ENCODE measurements at regions not wholly inside any gene's neighbourhood (a gene's known extent, or its start where the extent isn't known, plus 50 kb on each side); places are given as distances from the start of the nearest gene placed in this dataset.

GRCh38 chr9:109576762-109577161 lies 78.7 kb upstream of the PTPN3 start:
- ChIA-PET POLR2A (no interaction called here), CTCF (interaction anchor here (1.7 to 1.8 kb wide), 2 partner anchors 11 to 243 kb away, joined by 4 read pairs; no protein-coding TSS in a partner anchor)
- no peak for TF ChIP-seq CTCF (IDR thresholded peaks at IDR 0.05; ENCODE audit: control extremely low read depth, extremely low read depth, low read depth, missing control alignments)
- no peak for DNase-seq (ENCODE audit: extremely low spot score)

GRCh38 chr9:109579191-109579948 lies 81.3 kb upstream of the PTPN3 start:
- CTCF ChIA-PET, result interaction anchor here (1.1 to 1.4 kb wide), 2 partner anchors 13 to 238 kb away, joined by 3 to 4 read pairs; no protein-coding TSS in a partner anchor
- TF ChIP-seq CTCF (IDR thresholded peaks at IDR 0.05; ENCODE audit: control extremely low read depth, extremely low read depth, low read depth, missing control alignments), result no peak
- POLR2A ChIA-PET, result no interaction called here

GRCh38 chr9:109582386-109582785 lies 84.3 kb upstream of the PTPN3 start:
- TF ChIP-seq CTCF (IDR thresholded peaks at IDR 0.05; ENCODE audit: control extremely low read depth, extremely low read depth, low read depth, missing control alignments), result no peak
- ChIA-PET POLR2A (no interaction called here), CTCF (interaction anchor here (1.0 kb wide), 1 partner anchor 8 kb away, joined by 3 read pairs; no protein-coding TSS in a partner anchor)
- DNase-seq (ENCODE audit: extremely low spot score), result no peak

More at GRCh38 chr9:109579191-109579948, 81.3 kb upstream of the PTPN3 start:
- no peak for DNase-seq (ENCODE audit: extremely low spot score)

GRCh38 chr9:109584205-109584604 lies 86.1 kb upstream of the PTPN3 start:
- TF ChIP-seq CTCF (IDR thresholded peaks at IDR 0.05; ENCODE audit: control extremely low read depth, extremely low read depth, low read depth, missing control alignments), result no peak
- no peak for DNase-seq (ENCODE audit: extremely low spot score)
- ChIA-PET POLR2A (no interaction called here), CTCF (interaction anchor here (0.9 to 1.7 kb wide), 3 partner anchors 9 to 19 kb away, joined by 3 to 10 read pairs (median 4); no protein-coding TSS in a partner anchor)

GRCh38 chr9:109585796-109586195 lies 87.7 kb upstream of the PTPN3 start:
- ChIA-PET POLR2A (no interaction called here), CTCF (interaction anchor here (1.0 to 1.7 kb wide), 2 partner anchors 12 to 14 kb away, joined by 4 to 10 read pairs; no protein-coding TSS in a partner anchor)
- no peak for TF ChIP-seq CTCF (IDR thresholded peaks at IDR 0.05; ENCODE audit: control extremely low read depth, extremely low read depth, low read depth, missing control alignments)
- no peak for DNase-seq (ENCODE audit: extremely low spot score)

GRCh38 chr9:109586993-109587392 lies 88.9 kb upstream of the PTPN3 start:
- ChIA-PET CTCF (no interaction called here), POLR2A (no interaction called here)
- no peak for DNase-seq (ENCODE audit: extremely low spot score)
- no peak for TF ChIP-seq CTCF (IDR thresholded peaks at IDR 0.05; ENCODE audit: control extremely low read depth, extremely low read depth, low read depth, missing control alignments)
